ENCODE measurements at regions not wholly inside any gene's neighbourhood (a gene's known extent, or its start where the extent isn't known, plus 50 kb on each side); places are given as distances from the start of the nearest gene placed in this dataset.

GRCh38 chr22:47597041-47597440 is 834.6 kb downstream of the TBC1D22A start:
- TF ChIP-seq CTCF (conservative IDR thresholded peaks at IDR 0.05; ENCODE audit: low read depth, low read length) (no peak), RAD21 (IDR thresholded peaks at IDR 0.05; ENCODE audit: low read length) (no peak), ELK1 (IDR thresholded peaks at IDR 0.05; ENCODE audit: borderline replicate concordance, low read depth, low read length) (no peak), POLR2A (IDR thresholded peaks at IDR 0.05; ENCODE audit: low read depth, low read length) (no peak)

Data from IMR-90 (cell line).